HepG2 (cell line): ENCODE measurements at regions not wholly inside any gene's neighbourhood (a gene's known extent, or its start where the extent isn't known, plus 50 kb on each side); places are given as distances from the start of the nearest gene placed in this dataset.

Experiments used
- ATAC-seq: fragments of 200-7000 bp; cut with Tn5 transposase; 3 replicates; pipeline ENCODE4 v1.9.1; 2020; ENCODE audit warnings: mild to moderate bottlenecking, moderate library complexity
- BruUV-seq: library from RNA; stranded (reverse); fragments of 400-500 nt; replicated peaks from 2 replicates; lab custom pipeline; 2021; lab: Mats Ljungman, UMichigan
- CTCF ChIA-PET: fragments of 300-600 bp; formaldehyde crosslinking; extraction: SDS; loops from one replicate; lab custom pipeline; 2021; ENCODE audit warnings: low total read pairs, inconsistent platforms, low intra/inter-chr PET ratio; lab: Yijun Ruan, JAX
- POLR2A ChIA-PET: fragments of 350-600 bp; sonication (Branson Sonifier 250); formaldehyde crosslinking; loops from one replicate; lab custom pipeline; 2020; ENCODE audit warnings: antibody characterized with exemption, inconsistent platforms; lab: Yijun Ruan, JAX
- DNase-seq: peaks from one replicate; pipeline ENCODE4 v3.0.0-alpha.2; 2015; ENCODE audit warnings: low spot score
- FAIRE-seq: peaks from 3 replicates; lab custom pipeline; 2011; peaks lifted over from hg19 to GRCh38; lab: Jason Lieb, UNC
- H2AFZ ChIP-seq: one replicate; pipeline ENCODE4 v1.6.1; 2011; ENCODE audit warnings: low read length, inconsistent platforms
- H3K27ac ChIP-seq: fragments of 300-600 bp; 3 replicates; pipeline ENCODE4 v1.8.0; 2011; ENCODE audit warnings: mixed run types, mild to moderate bottlenecking, mixed read lengths, low read length, inconsistent platforms; ENCODE audit not compliant: insufficient read depth; ENCODE audit errors: extremely low read length
- H3K27me3 ChIP-seq, 2 experiments: fragments of 200-600 bp in 1 of 2; 2 replicates in 1 of 2; 3 replicates in 1 of 2; pipeline versions ENCODE4 v1.6.0 to v1.8.0; 2011; ENCODE audit warnings: low read length in 2 of 2, mild to moderate bottlenecking in 2 of 2, moderate library complexity in 2 of 2, inconsistent platforms in 1 of 2; ENCODE audit not compliant: insufficient read depth in 2 of 2, control insufficient read depth in 1 of 2
- H3K36me3 ChIP-seq, 2 experiments: fragments of 200-600 bp in 1 of 2; replicated peaks in 1 of 2; 2 replicates in 1 of 2; 3 replicates in 1 of 2; pipeline versions ENCODE4 v1.5.1 to v1.8.0; 2011; ENCODE audit warnings: low read length in 2 of 2, inconsistent platforms in 1 of 2; ENCODE audit not compliant: insufficient read depth in 2 of 2, control insufficient read depth in 1 of 2
- H3K4me1 ChIP-seq: 2 replicates; pipeline ENCODE4 v1.5.1; 2012; ENCODE audit warnings: low read length, inconsistent platforms; ENCODE audit not compliant: insufficient read depth
- H3K4me2 ChIP-seq: 2 replicates; pipeline ENCODE4 v1.6.0; 2011; ENCODE audit warnings: low read depth, low read length, inconsistent platforms
- H3K4me3 ChIP-seq, 3 experiments: fragments of 200-600 bp in 1 of 3; sonication (generic), shearing (Covaris generic) in 1 of 3; replicated peaks in 1 of 3; 2 replicates each; pipeline ENCODE4 v1.5.1; 2011 to 2016; ENCODE audit warnings: low read length in 3 of 3, inconsistent platforms in 2 of 3, low read depth in 2 of 3, mild to moderate bottlenecking in 2 of 3, control low read depth in 1 of 3, mixed read lengths in 1 of 3; ENCODE audit not compliant: insufficient read depth in 1 of 3
- H3K79me2 ChIP-seq: one replicate; pipeline ENCODE4 v1.6.1; 2011; ENCODE audit warnings: low read length, inconsistent platforms; ENCODE audit not compliant: insufficient read depth
- H3K9ac ChIP-seq: 2 replicates; pipeline ENCODE4 v1.6.0; 2011; ENCODE audit warnings: mild to moderate bottlenecking, low read depth, low read length, inconsistent platforms; ENCODE audit not compliant: insufficient read depth
- H3K9me3 ChIP-seq: 2 replicates; pipeline ENCODE4 v1.5.1; 2012; ENCODE audit warnings: mild to moderate bottlenecking, low read length
- H4K20me1 ChIP-seq: 2 replicates; pipeline ENCODE4 v1.6.0; 2011; ENCODE audit warnings: inconsistent platforms, mild to moderate bottlenecking, low read length, moderate library complexity; ENCODE audit not compliant: insufficient read depth
- AGO2 ChIP-seq: fragments of 200-400 bp; formaldehyde crosslinking; optimal IDR thresholded peaks from 2 replicates; pipeline ENCODE3; 2017; ENCODE audit warnings: mild to moderate bottlenecking, low read depth, low read length, moderate library complexity
- CSRNP1 ChIP-seq: sonication (generic); formaldehyde crosslinking; IDR thresholded peaks from 2 replicates; pipeline ENCODE4 v1.8.1; 2023; ENCODE audit warnings: mild to moderate bottlenecking, missing genetic modification reagents
- DBP ChIP-seq: sonication (generic); formaldehyde crosslinking; IDR thresholded peaks from 2 replicates; pipeline ENCODE4 v1.4.0; 2020; ENCODE audit warnings: missing genetic modification reagents; ENCODE audit errors: not compliant biosample characterization
- FOXJ3 ChIP-seq: sonication (generic); formaldehyde crosslinking; IDR thresholded peaks from 2 replicates; pipeline ENCODE4 v1.4.0; 2020; ENCODE audit warnings: missing genetic modification reagents, mild to moderate bottlenecking, borderline replicate concordance
- KDM2A ChIP-seq: sonication (generic); formaldehyde crosslinking; IDR thresholded peaks from 2 replicates; pipeline ENCODE4 v1.4.0; 2020; ENCODE audit warnings: low read depth, missing genetic modification reagents, borderline replicate concordance
- PLSCR1 ChIP-seq: sonication (generic); formaldehyde crosslinking; IDR thresholded peaks from 2 replicates; pipeline ENCODE4 v1.5.0; 2020; ENCODE audit warnings: missing genetic modification reagents, mild to moderate bottlenecking, borderline replicate concordance
- ZBTB38 ChIP-seq: sonication (generic); formaldehyde crosslinking; IDR thresholded peaks from 2 replicates; pipeline ENCODE4 v1.5.1; 2020; ENCODE audit warnings: mild to moderate bottlenecking, missing genetic modification reagents
- ZKSCAN5 ChIP-seq: sonication (generic); formaldehyde crosslinking; IDR thresholded peaks from 2 replicates; pipeline ENCODE4 v1.5.1; 2020; ENCODE audit warnings: mild to moderate bottlenecking, missing genetic modification reagents
- ZNF773 ChIP-seq: sonication (generic); formaldehyde crosslinking; IDR thresholded peaks from 2 replicates; pipeline ENCODE4 v1.4.0; 2020; ENCODE audit warnings: missing genetic modification reagents, borderline replicate concordance
- WGBS: methylation state at CpG from one replicate; pipeline ENCODE4 v1.1.6; 2017; ENCODE audit warnings: low lambda C conversion rate; 5-methylcytosine and 5-hydroxymethylcytosine counted together
- in situ Hi-C: cut with HindIII; loops from 2 replicates; pipeline ENCODE4 v1.10.0; 2017; ENCODE audit warnings: low pct_unique_long_range_greater_than_20kb; ENCODE audit not compliant: extremely low pct_ligation_motif_present
- intact Hi-C: fragments of 100-400 bp; cut with micrococcal nuclease; formaldehyde crosslinking; loops from one replicate; pipeline ENCODE4 v1.10.0; 2022; ENCODE audit not compliant: unreplicated experiment
- TF ChIP-seq, protein P1 (sequence below): sonication (generic); formaldehyde crosslinking; IDR thresholded peaks from 2 replicates; pipeline ENCODE4 v1.4.0; 2020; ENCODE audit warnings: mild to moderate bottlenecking, missing genetic modification reagents
- TF ChIP-seq, protein P2 (sequence below): sonication (generic); formaldehyde crosslinking; IDR thresholded peaks from 2 replicates; pipeline ENCODE4 v1.4.0; 2020; ENCODE audit warnings: missing genetic modification reagents
- TF ChIP-seq, protein P3 (sequence below): sonication (generic); formaldehyde crosslinking; IDR thresholded peaks from 2 replicates; pipeline ENCODE4 v1.5.1; 2020; ENCODE audit warnings: mild to moderate bottlenecking, missing genetic modification reagents

DNA sequence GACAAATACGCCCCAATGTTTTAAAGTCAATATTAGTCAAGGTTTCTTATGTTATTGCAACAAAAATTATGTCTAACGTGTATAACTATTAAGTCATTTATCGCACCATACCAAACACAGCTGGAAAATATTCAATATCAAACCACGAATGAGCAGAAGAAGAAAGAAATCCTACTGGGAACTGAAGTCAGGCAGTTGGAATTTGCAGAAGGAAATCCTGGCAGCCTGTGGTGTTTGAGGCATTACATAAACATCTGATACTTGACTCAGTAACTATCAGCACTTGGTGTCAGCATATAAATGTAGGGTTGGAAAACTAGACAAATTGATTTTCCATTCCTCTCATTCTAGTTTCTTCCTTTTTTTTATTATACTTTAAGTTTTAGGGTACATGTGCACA, 83.4 kb upstream of the NUPR2 start:
- H3K27ac ChIP-seq, result no peak overlapping the region
- H3K27me3 ChIP-seq, result no peaks in the 10 kb centered on the region
- H3K4me2 ChIP-seq, result no peak overlapping the region
- H4K20me1 ChIP-seq, result no peaks in the 10 kb centered on the region
- in situ Hi-C loops (no loop called here), intact Hi-C loops (no loop called here)
- no peak overlapping the region for H3K9ac ChIP-seq
- ATAC-seq (no peak), FAIRE-seq (no peak), DNase-seq (no peak)
- no peak overlapping the region for H3K4me3 ChIP-seq
- no peaks in the 10 kb centered on the region for H3K4me1 ChIP-seq
- H3K9me3 ChIP-seq, result no peaks in the 10 kb centered on the region
- 18% methylated on average over 4 of the region's 4 CpGs for WGBS
- no peaks in the 10 kb centered on the region for H3K36me3 ChIP-seq
- no TSS peak for BruUV-seq
- TF ChIP-seq, protein P1, sequence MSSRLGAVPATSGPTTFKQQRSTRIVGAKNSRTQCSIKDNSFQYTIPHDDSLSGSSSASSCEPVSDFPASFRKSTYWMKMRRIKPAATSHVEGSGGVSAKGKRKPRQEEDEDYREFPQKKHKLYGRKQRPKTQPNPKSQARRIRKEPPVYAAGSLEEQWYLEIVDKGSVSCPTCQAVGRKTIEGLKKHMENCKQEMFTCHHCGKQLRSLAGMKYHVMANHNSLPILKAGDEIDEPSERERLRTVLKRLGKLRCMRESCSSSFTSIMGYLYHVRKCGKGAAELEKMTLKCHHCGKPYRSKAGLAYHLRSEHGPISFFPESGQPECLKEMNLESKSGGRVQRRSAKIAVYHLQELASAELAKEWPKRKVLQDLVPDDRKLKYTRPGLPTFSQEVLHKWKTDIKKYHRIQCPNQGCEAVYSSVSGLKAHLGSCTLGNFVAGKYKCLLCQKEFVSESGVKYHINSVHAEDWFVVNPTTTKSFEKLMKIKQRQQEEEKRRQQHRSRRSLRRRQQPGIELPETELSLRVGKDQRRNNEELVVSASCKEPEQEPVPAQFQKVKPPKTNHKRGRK (CRISPR knock-in tag), result no peak
- TF ChIP-seq DBP (CRISPR knock-in tag) (no peak), ZNF773 (CRISPR knock-in tag) (no peak), FOXJ3 (CRISPR knock-in tag) (no peak), AGO2 (no peak), PLSCR1 (CRISPR knock-in tag) (no peak), CSRNP1 (CRISPR knock-in tag) (no peak), KDM2A (CRISPR knock-in tag) (no peak), ZKSCAN5 (no peak), ZBTB38 (CRISPR knock-in tag) (no peak)
- TF ChIP-seq, protein P2, sequence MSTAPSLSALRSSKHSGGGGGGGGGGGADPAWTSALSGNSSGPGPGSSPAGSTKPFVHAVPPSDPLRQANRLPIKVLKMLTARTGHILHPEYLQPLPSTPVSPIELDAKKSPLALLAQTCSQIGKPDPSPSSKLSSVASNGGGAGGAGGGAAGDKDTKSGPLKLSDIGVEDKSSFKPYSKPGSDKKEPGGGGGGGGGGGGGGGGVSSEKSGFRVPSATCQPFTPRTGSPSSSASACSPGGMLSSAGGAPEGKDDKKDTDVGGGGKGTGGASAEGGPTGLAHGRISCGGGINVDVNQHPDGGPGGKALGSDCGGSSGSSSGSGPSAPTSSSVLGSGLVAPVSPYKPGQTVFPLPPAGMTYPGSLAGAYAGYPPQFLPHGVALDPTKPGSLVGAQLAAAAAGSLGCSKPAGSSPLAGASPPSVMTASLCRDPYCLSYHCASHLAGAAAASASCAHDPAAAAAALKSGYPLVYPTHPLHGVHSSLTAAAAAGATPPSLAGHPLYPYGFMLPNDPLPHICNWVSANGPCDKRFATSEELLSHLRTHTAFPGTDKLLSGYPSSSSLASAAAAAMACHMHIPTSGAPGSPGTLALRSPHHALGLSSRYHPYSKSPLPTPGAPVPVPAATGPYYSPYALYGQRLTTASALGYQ (CRISPR knock-in tag), result no peak
- TF ChIP-seq, protein P3, sequence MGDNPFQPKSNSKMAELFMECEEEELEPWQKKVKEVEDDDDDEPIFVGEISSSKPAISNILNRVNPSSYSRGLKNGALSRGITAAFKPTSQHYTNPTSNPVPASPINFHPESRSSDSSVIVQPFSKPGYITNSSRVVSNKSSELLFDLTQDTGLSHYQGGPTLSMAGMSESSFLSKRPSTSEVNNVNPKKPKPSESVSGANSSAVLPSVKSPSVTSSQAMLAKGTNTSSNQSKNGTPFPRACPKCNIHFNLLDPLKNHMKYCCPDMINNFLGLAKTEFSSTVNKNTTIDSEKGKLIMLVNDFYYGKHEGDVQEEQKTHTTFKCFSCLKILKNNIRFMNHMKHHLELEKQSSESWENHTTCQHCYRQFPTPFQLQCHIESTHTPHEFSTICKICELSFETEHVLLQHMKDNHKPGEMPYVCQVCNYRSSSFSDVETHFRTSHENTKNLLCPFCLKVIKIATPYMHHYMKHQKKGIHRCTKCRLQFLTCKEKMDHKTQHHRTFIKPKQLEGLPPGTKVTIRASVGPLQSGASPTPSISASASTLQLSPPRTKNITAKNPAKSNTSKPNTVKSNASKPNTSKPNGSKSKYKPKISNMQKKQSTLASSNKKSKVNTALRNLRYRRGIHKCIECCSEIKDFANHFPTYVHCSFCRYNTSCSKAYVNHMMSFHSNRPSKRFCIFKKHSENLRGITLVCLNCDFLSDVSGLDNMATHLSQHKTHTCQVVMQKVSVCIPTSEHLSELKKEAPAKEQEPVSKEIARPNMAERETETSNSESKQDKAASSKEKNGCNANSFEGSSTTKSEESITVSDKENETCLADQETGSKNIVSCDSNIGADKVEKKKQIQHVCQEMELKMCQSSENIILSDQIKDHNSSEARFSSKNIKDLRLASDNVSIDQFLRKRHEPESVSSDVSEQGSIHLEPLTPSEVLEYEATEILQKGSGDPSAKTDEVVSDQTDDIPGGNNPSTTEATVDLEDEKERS (CRISPR knock-in tag), result no peak
- POLR2A ChIA-PET, result no interaction called here
- CTCF ChIA-PET, result no interaction called here
- H2AFZ ChIP-seq, result no peak overlapping the region
- H3K79me2 ChIP-seq, result no peaks in the 10 kb centered on the region
